ENCODE measurements at regions not wholly inside any gene's neighbourhood (a gene's known extent, or its start where the extent isn't known, plus 50 kb on each side); places are given as distances from the start of the nearest gene placed in this dataset.

DNA sequence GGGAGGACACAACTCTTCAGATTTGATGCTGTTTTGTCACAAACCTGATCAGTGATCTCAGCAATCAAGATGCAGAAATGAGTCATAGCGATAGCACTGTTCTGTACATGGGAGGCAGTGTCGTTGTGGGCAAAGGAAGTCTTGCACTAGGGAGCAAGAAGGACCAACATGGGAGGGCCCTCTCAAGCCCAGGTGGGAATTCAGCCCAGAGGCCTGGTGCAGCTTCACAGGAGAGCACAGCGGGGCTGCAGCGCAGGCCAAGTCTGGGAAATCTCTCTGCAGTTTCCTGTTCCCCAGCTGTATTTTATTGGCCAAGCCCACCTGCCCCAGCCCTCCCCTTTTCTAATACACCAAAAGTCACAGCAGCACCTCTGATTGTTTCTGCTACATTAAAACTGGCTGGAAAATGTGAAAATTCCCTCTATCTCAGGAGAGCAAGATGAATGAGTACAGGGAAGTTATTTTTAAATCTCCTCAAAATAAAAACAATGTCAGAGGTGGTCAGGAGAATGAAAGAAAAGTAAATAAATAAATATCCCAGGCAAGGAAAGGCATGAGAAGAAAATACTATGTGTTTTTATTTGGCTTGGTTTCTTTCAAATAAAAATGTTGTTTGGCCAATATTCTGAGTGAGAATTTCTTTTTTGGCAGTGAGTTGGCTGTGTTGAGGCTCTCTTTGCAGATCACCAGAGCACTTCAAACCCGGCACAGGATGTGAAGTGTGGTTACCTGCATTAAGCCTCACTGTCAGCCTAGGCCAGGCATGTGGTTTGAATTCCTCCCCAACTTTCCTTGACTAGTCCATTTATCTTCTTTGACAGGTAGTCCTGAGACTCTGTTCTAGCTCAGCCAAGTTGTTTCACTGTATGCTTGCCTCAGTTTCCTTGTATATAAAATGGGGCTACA, 422.1 kb downstream of the PLPP3 start:
- intact Hi-C loops (cut with DNase I): no loop called here
- H3K27me3 ChIP-seq (ENCODE audit: control insufficient read depth, insufficient read depth, low read length): no peaks in the 10 kb centered on the region
- no peaks in the 10 kb centered on the region for H3K36me3 ChIP-seq (ENCODE audit: control insufficient read depth in 2 of 3, insufficient read depth in 3 of 3, low read length in 3 of 3)
- peaks cover 0 to 3% (median 0%) of the 10 kb centered on the region in 3 donors for H3K4me1 ChIP-seq (ENCODE audit: control insufficient read depth in 2 of 3, insufficient read depth in 2 of 3, low read depth in 1 of 3, low read length in 3 of 3)
- FAIRE-seq: no peak
- no peak overlapping the region for H3K9ac ChIP-seq (ENCODE audit: low read length in 3 of 3)
- DNase-seq: no peak
- TF ChIP-seq, protein P1, sequence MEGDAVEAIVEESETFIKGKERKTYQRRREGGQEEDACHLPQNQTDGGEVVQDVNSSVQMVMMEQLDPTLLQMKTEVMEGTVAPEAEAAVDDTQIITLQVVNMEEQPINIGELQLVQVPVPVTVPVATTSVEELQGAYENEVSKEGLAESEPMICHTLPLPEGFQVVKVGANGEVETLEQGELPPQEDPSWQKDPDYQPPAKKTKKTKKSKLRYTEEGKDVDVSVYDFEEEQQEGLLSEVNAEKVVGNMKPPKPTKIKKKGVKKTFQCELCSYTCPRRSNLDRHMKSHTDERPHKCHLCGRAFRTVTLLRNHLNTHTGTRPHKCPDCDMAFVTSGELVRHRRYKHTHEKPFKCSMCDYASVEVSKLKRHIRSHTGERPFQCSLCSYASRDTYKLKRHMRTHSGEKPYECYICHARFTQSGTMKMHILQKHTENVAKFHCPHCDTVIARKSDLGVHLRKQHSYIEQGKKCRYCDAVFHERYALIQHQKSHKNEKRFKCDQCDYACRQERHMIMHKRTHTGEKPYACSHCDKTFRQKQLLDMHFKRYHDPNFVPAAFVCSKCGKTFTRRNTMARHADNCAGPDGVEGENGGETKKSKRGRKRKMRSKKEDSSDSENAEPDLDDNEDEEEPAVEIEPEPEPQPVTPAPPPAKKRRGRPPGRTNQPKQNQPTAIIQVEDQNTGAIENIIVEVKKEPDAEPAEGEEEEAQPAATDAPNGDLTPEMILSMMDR (IDR thresholded peaks at IDR 0.05; ENCODE audit: borderline replicate concordance, extremely low read depth, insufficient read depth): no peak
- H3K4me3 ChIP-seq (ENCODE audit: low read length in 3 of 3): no peak overlapping the region
- no peaks in the 10 kb centered on the region for H3K9me3 ChIP-seq (ENCODE audit: control insufficient read depth in 2 of 3, insufficient read depth in 1 of 3, low read length in 3 of 3)
- no peak overlapping the region for H3K27ac ChIP-seq (ENCODE audit: low read depth in 2 of 2, low read length in 2 of 2)

DNA sequence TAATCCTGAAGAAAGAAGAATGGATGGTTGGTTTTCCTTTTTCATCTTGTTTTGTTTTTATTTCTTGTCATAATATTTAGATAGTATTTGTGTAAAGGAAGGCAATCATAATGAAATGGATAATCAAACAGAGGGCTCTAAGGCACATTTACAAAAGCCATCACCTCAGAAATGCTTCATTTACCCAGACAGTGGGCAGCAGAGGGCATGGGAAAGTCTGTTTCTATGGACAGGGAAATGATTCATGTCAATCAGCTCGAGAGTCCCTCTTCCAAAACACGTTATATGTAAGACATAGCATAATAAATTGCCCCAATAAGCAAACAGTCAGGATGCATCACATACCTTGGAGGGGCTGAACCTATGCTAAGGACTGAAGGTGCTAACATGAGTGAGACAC, 426.1 kb downstream of the PLPP3 start:
- TF ChIP-seq, protein P1 (IDR thresholded peaks at IDR 0.05; ENCODE audit: borderline replicate concordance, extremely low read depth, insufficient read depth): no peak
- no peaks in the 10 kb centered on the region for H3K4me1 ChIP-seq (ENCODE audit: control insufficient read depth in 2 of 3, insufficient read depth in 2 of 3, low read depth in 1 of 3, low read length in 3 of 3)
- H3K9me3 ChIP-seq (ENCODE audit: control insufficient read depth in 2 of 3, insufficient read depth in 1 of 3, low read length in 3 of 3): no peaks in the 10 kb centered on the region
- no peak overlapping the region for H3K4me3 ChIP-seq (ENCODE audit: low read length in 3 of 3)
- no peak overlapping the region for H3K27ac ChIP-seq (ENCODE audit: low read depth in 2 of 2, low read length in 2 of 2)
- no peak overlapping the region for H3K9ac ChIP-seq (ENCODE audit: low read length in 3 of 3)
- no peaks in the 10 kb centered on the region for H3K36me3 ChIP-seq (ENCODE audit: control insufficient read depth in 2 of 3, insufficient read depth in 3 of 3, low read length in 3 of 3)
- DNase-seq: no peak
- H3K27me3 ChIP-seq (ENCODE audit: control insufficient read depth, insufficient read depth, low read length): no peaks in the 10 kb centered on the region
- FAIRE-seq: no peak
- intact Hi-C loops (cut with DNase I): no loop called here

DNA sequence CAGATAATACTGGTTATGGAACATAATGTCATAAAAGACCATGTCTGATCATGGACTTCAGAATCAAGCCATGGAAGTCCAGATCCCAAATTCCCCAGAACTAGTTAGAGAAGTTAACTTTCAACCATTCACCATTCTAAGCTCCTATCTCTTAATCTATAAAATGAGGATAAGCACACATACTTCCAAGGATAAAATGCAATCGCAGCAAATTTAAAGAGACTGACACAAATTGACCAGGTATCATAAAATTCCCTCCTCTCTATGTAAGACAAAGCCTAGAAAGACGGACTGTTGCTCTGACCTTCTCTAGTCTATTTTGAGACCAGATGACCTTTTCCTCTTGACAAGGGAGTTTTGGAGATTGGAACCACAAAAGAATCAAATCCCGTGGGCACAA, 426.7 kb downstream of the PLPP3 start:
- Histone ChIP-seq H3K9ac (ENCODE audit: low read length in 3 of 3) (no peak overlapping the region), H3K27ac (ENCODE audit: low read depth in 2 of 2, low read length in 2 of 2) (no peak overlapping the region), H3K36me3 (ENCODE audit: control insufficient read depth in 2 of 3, insufficient read depth in 3 of 3, low read length in 3 of 3) (no peaks in the 10 kb centered on the region), H3K27me3 (ENCODE audit: control insufficient read depth, insufficient read depth, low read length) (no peaks in the 10 kb centered on the region), H3K4me3 (ENCODE audit: low read length in 3 of 3) (no peak overlapping the region), H3K4me1 (ENCODE audit: control insufficient read depth in 2 of 3, insufficient read depth in 2 of 3, low read depth in 1 of 3, low read length in 3 of 3) (no peaks in the 10 kb centered on the region), H3K9me3 (ENCODE audit: control insufficient read depth in 2 of 3, insufficient read depth in 1 of 3, low read length in 3 of 3) (no peaks in the 10 kb centered on the region)
- DNase-seq (no peak), FAIRE-seq (no peak)
- intact Hi-C loops (cut with DNase I): no loop called here
- TF ChIP-seq, protein P1 (IDR thresholded peaks at IDR 0.05; ENCODE audit: borderline replicate concordance, extremely low read depth, insufficient read depth): no peak

Measured in kidney (tissue), 13 donors.